ENCODE measurements at regions not wholly inside any gene's neighbourhood (a gene's known extent, or its start where the extent isn't known, plus 50 kb on each side); places are given as distances from the start of the nearest gene placed in this dataset.
"Not testable (repeated sequence)": the region's sequence is repeated elsewhere in the genome, so short reads cannot be mapped to it uniquely, and the experiment has no call there.

DNA sequence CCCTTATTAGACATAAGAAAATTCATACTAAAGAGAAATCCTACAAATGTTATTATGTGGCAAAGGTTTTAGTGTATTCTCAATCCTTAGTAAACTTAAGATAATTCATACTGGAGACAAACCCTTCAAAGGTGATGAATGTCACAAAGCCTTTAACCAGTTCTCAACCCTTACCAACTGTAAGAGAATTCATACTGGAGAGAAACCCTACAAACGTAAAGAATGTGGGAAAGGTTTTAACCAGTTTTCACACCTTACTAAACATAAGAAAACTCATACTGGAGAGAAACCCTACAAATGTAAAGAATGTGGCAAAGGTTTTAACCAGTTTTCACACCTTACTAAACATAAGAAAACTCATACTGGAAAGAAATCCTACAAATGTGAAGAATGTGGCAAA is 93.2 kb downstream of the ZNF680 start:
- H3K36me3 Mint-ChIP-seq: no peaks in the 10 kb centered on the region
- DNase-seq (ENCODE audit: low spot score in 2 of 2, unreplicated experiment in 2 of 2): no peak
- H3K4me1 Mint-ChIP-seq: no peaks in the 10 kb centered on the region
- peaks cover 45% of the 10 kb centered on the region for H3K9me3 Mint-ChIP-seq
- TF ChIP-seq, protein P1, sequence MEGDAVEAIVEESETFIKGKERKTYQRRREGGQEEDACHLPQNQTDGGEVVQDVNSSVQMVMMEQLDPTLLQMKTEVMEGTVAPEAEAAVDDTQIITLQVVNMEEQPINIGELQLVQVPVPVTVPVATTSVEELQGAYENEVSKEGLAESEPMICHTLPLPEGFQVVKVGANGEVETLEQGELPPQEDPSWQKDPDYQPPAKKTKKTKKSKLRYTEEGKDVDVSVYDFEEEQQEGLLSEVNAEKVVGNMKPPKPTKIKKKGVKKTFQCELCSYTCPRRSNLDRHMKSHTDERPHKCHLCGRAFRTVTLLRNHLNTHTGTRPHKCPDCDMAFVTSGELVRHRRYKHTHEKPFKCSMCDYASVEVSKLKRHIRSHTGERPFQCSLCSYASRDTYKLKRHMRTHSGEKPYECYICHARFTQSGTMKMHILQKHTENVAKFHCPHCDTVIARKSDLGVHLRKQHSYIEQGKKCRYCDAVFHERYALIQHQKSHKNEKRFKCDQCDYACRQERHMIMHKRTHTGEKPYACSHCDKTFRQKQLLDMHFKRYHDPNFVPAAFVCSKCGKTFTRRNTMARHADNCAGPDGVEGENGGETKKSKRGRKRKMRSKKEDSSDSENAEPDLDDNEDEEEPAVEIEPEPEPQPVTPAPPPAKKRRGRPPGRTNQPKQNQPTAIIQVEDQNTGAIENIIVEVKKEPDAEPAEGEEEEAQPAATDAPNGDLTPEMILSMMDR (IDR thresholded peaks at IDR 0.05; ENCODE audit: unreplicated experiment): no peak
- no peak overlapping the region for H3K4me3 Mint-ChIP-seq
- no peaks in the 10 kb centered on the region for H3K27me3 Mint-ChIP-seq (ENCODE audit: low read depth)
- H3K27ac Mint-ChIP-seq: no peak overlapping the region

DNA sequence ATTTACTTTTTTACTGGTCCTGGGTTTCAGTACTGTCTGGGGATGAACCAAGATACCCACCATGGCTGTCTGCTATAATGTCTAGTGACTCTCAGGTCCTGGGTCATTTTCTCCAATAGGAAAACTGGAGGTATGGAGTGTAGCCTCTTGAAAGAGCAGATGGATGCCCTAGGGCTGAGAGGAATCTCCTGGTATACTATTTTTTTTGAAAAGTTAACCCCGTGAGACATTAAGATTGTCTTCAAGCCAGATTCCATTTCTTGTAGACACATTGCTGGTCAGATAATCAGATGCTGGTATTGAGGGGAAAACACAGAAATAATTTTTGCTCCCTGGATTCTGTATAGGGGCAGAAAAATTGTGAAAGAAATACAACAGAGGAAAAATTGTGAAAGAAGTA is 97.3 kb downstream of the ZNF680 start:
- H3K9me3 Mint-ChIP-seq: peaks cover 51% of the 10 kb centered on the region
- no peaks in the 10 kb centered on the region for H3K4me1 Mint-ChIP-seq
- H3K4me3 Mint-ChIP-seq: no peak overlapping the region
- no peak for DNase-seq (ENCODE audit: low spot score in 2 of 2, unreplicated experiment in 2 of 2)
- H3K27me3 Mint-ChIP-seq (ENCODE audit: low read depth): no peaks in the 10 kb centered on the region
- H3K27ac Mint-ChIP-seq: no peak overlapping the region
- no peaks in the 10 kb centered on the region for H3K36me3 Mint-ChIP-seq
- TF ChIP-seq, protein P1 (IDR thresholded peaks at IDR 0.05; ENCODE audit: unreplicated experiment): no peak

DNA sequence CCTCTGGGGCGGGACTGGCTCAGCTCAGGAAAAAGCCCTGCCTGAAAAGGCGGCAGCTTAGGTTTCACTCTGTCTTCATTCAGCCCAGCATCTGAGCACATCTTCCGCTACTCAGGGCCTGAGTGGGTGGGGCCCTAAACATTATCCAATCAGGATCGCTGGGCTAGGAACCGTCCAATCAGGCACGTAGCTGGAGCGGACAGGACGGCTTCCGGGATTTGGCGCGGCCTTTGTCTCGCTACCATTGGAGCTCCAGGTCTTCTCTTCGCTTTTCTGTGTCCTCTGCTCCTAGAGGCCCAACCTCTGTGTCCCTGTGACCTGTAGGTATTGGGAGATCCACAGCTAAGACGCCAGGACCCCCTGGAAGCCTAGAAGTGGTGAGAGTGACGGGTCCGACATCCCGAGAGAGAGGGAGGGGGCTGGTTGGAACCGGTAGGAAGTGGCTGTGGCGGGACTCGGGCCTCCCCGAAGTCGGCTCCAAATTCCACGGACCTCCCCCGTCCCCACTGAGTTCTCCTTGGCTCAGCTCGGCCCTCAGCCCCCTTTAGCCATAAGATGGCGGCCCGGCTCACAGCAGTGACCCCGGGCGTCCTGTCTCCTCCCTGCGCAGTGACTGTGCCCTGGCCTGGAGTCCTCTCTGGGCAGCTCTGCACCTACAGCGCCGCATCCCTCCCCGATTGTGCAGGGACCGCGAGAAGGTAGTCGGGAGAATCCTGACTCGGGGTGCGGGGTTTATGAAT is 99.1 kb downstream of the ZNF680 start:
- H3K27ac Mint-ChIP-seq: no peak overlapping the region
- no peaks in the 10 kb centered on the region for H3K36me3 Mint-ChIP-seq
- no peak for DNase-seq (ENCODE audit: low spot score in 2 of 2, unreplicated experiment in 2 of 2)
- H3K4me3 Mint-ChIP-seq: no peak overlapping the region
- TF ChIP-seq, protein P1 (IDR thresholded peaks at IDR 0.05; ENCODE audit: unreplicated experiment): no peak
- H3K4me1 Mint-ChIP-seq: no peaks in the 10 kb centered on the region
- H3K9me3 Mint-ChIP-seq: peaks cover 45% of the 10 kb centered on the region
- H3K27me3 Mint-ChIP-seq (ENCODE audit: low read depth): no peaks in the 10 kb centered on the region

DNA sequence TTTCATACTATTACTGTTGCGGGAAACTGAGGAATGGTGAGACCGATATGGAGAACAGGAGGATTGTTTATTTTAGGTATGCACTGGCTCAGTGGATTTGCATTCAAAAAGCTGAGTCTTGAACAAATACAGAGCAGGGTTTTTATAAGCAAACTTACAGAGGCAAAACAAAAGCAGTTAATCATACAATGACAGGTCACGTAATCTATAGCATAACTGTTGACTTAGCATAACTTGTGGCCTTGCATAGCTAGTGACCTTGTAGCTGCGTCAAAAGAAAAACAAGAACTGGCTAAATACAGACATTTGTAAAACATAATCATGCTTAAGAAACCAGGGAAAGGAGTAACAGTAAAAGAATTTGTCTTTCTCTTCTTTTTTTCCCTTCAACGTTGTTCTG is 103.0 kb downstream of the ZNF680 start:
- DNase-seq (ENCODE audit: low spot score in 2 of 2, unreplicated experiment in 2 of 2); H3K36me3 Mint-ChIP-seq; H3K27ac Mint-ChIP-seq; H3K27me3 Mint-ChIP-seq (ENCODE audit: low read depth); H3K4me1 Mint-ChIP-seq; H3K4me3 Mint-ChIP-seq: not testable (repeated sequence)
- peaks cover 58% of the 10 kb centered on the region for H3K9me3 Mint-ChIP-seq

DNA sequence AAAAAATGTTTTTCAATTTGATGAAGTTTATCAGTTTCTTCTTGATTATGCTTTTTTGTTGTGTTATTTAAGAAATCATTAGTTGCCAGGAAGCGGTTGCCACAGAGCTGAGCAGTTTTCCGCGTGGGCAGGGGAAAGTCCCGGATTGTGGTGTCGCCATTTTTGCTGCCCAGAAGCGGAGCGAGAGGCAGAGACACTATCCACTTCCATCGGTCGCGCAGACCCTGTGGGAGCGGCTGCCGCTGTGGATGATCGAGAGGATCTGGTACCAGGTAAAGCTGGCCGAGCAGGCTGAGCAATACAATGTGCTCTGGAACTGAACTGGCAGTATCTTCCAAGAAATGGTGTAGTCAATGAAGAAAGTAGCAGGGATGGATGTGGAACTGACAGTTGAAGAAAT is 119.8 kb downstream of the ZNF736 start:
- Mint-ChIP-seq H3K4me3 (no peak overlapping the region), H3K4me1 (no peaks in the 10 kb centered on the region), H3K36me3 (peaks cover 2% of the 10 kb centered on the region), H3K27me3 (ENCODE audit: low read depth) (no peaks in the 10 kb centered on the region), H3K27ac (no peak overlapping the region), H3K9me3 (peaks cover 46% of the 10 kb centered on the region)
- no peak for DNase-seq (ENCODE audit: low spot score in 2 of 2, unreplicated experiment in 2 of 2)
- TF ChIP-seq, protein P1 (IDR thresholded peaks at IDR 0.05; ENCODE audit: unreplicated experiment): no peak

DNA sequence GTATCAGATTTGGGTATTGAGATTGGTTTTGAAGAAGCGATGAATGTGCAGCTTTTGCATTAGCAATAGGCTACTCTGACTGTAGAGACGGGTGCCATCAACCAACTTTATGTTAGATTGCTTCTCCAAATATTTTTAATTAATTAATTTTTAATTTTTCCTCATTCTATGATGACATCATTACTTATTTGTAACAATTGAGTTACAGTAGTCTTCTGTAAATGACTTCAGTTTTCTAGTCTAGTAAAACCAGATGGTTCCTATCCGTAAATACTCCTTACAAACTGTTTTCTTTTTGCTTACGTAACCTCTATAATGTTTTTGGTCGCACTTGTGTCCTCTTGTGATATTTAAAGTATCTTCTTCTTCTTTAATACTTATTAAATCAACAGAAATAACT is 118.1 kb downstream of the ZNF736 start:
- TF ChIP-seq, protein P1 (IDR thresholded peaks at IDR 0.05; ENCODE audit: unreplicated experiment): no peak
- no peak for DNase-seq (ENCODE audit: low spot score in 2 of 2, unreplicated experiment in 2 of 2)
- Mint-ChIP-seq H3K36me3 (peaks cover 2% of the 10 kb centered on the region), H3K4me3 (no peak overlapping the region), H3K9me3 (peaks cover 49% of the 10 kb centered on the region), H3K4me1 (no peaks in the 10 kb centered on the region), H3K27ac (no peak overlapping the region), H3K27me3 (ENCODE audit: low read depth) (no peaks in the 10 kb centered on the region)
